ENCODE measurements at regions not wholly inside any gene's neighbourhood (a gene's known extent, or its start where the extent isn't known, plus 50 kb on each side); places are given as distances from the start of the nearest gene placed in this dataset.
"Not testable (repeated sequence)": the region's sequence is repeated elsewhere in the genome, so short reads cannot be mapped to it uniquely, and the experiment has no call there.

GRCh38 chr6:113047148-113047547, 700.0 kb downstream of the RFPL4B start:
- no peak for DNase-seq (ENCODE audit: low spot score)

- DNase-seq (ENCODE audit: low spot score) = no peak
These were observed 700.8 kb downstream of the RFPL4B start for GRCh38 chr6:113047932-113048331.

GRCh38 chr6:113048741-113049140, 701.6 kb downstream of the RFPL4B start:
- DNase-seq (ENCODE audit: low spot score) = no peak

GRCh38 chr6:113049190-113049589, 702.1 kb downstream of the RFPL4B start:
- no peak for DNase-seq (ENCODE audit: low spot score)

GRCh38 chr6:113050010-113050858, 703.1 kb downstream of the RFPL4B start:
- DNase-seq (ENCODE audit: low spot score) = no peak

GRCh38 chr6:113050979-113051378, 703.8 kb downstream of the RFPL4B start:
- no peak for DNase-seq (ENCODE audit: low spot score)

- no peak for DNase-seq (ENCODE audit: low spot score)
These were observed 705.4 kb downstream of the RFPL4B start for GRCh38 chr6:113052506-113052905.

GRCh38 chr6:113055061-113055460, 707.9 kb downstream of the RFPL4B start:
- no peak for DNase-seq (ENCODE audit: low spot score)

- DNase-seq (ENCODE audit: low spot score) = no peak
These were observed 708.9 kb downstream of the RFPL4B start for GRCh38 chr6:113055998-113056397.

- DNase-seq (ENCODE audit: low spot score) = no peak
These were observed 710.5 kb downstream of the RFPL4B start for GRCh38 chr6:113057567-113058053.

- no peak for DNase-seq (ENCODE audit: low spot score)
These were observed 713.5 kb downstream of the RFPL4B start for GRCh38 chr6:113060664-113061063.

- peak; percentile 74 for DNase-seq (ENCODE audit: low spot score)
These were observed 718.5 kb downstream of the RFPL4B start for GRCh38 chr6:113065611-113066010.

- DNase-seq (ENCODE audit: low spot score) = no peak
These were observed 720.6 kb downstream of the RFPL4B start for GRCh38 chr6:113067612-113068275.

- peak; percentile 7 for DNase-seq (ENCODE audit: low spot score)
These were observed 721.4 kb downstream of the RFPL4B start for GRCh38 chr6:113068570-113068969.

GRCh38 chr6:113070681-113071080, 723.6 kb downstream of the RFPL4B start:
- DNase-seq (ENCODE audit: low spot score) = not testable (repeated sequence)

GRCh38 chr6:113073611-113074191, 726.6 kb downstream of the RFPL4B start:
- DNase-seq (ENCODE audit: low spot score) = no peak

- no peak for DNase-seq (ENCODE audit: low spot score)
These were observed 729.0 kb downstream of the RFPL4B start for GRCh38 chr6:113076116-113076515.

GRCh38 chr6:113076816-113077215, 729.7 kb downstream of the RFPL4B start:
- DNase-seq (ENCODE audit: low spot score) = no peak

- DNase-seq (ENCODE audit: low spot score) = no peak
These were observed 730.7 kb downstream of the RFPL4B start for GRCh38 chr6:113077794-113078193.

- no peak for DNase-seq (ENCODE audit: low spot score)
These were observed 731.7 kb downstream of the RFPL4B start for GRCh38 chr6:113078791-113079190.

- no peak for DNase-seq (ENCODE audit: low spot score)
These were observed 735.6 kb downstream of the RFPL4B start for GRCh38 chr6:113082745-113083144.

- no peak for DNase-seq (ENCODE audit: low spot score)
These were observed 736.8 kb downstream of the RFPL4B start for GRCh38 chr6:113083947-113084346.

- no peak for DNase-seq (ENCODE audit: low spot score)
These were observed 741.9 kb downstream of the RFPL4B start for GRCh38 chr6:113089056-113089455.

Data from pons (tissue), 1 donor.